GM18519 (cell line): ENCODE measurements at regions not wholly inside any gene's neighbourhood (a gene's known extent, or its start where the extent isn't known, plus 50 kb on each side); places are given as distances from the start of the nearest gene placed in this dataset.
"Not testable (repeated sequence)": the region's sequence is repeated elsewhere in the genome, so short reads cannot be mapped to it uniquely, and the experiment has no call there.

Experiments used
- ATAC-seq: cut with Tn5 transposase; IDR thresholded peaks from one replicate; pipeline ENCODE4 v1.9.1; 2021; ENCODE audit warnings: mild to moderate bottlenecking, moderate library complexity; ENCODE audit not compliant: unreplicated experiment, low FRiP score

DNA sequence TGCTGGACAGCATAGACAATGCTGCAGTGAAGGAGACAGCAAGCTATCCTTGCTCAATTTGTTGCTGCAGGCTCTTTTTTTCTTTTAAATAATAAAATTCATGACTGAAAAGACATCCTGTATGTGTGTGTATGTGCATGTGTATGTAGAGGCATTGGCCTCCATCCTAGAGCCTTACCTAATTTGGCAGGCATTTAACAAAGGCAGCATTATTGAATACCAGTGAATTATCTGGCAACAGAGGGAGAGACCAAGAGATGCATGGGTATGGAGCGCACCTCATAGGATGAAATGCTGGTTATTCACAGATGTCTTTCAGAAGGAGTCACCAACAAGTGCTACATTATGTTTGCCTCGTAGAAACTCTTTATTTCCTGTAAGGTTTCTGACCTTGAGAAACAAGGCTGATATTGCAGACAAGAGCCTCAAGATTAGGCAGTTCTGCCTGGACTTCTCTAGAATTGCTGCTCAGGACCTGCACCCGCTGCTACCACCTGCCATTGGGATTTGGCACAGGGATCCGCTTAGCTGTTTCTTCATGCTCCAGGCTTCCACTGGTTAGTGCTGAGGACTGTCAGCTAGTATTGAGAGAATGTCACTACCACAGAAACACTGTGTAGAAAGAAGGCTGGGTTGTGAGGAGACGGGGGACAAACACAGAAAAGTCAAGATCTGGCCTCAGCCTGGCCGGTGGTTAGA is 247.7 kb upstream of the RFX3 start:
- ATAC-seq, result no peak

DNA sequence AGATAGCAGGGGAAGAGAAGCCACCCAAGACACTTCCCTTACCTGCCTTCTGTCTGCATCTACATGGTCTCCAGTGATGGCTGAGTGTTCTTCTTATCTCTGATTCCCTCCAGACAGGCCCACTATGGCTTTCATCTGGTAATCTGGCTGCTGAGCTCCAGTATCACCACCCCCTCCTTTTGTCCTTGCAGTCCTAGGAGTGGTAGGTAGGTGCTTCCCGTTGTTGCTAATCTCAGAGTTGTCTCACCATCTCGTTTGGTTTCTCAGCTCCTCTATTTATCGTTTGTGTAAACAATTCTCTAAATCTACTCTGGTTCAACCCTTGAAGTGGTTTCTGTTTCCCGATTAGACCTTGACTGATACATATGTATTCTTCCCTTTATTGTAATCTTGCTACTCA is 243.8 kb upstream of the RFX3 start:
- no peak for ATAC-seq

DNA sequence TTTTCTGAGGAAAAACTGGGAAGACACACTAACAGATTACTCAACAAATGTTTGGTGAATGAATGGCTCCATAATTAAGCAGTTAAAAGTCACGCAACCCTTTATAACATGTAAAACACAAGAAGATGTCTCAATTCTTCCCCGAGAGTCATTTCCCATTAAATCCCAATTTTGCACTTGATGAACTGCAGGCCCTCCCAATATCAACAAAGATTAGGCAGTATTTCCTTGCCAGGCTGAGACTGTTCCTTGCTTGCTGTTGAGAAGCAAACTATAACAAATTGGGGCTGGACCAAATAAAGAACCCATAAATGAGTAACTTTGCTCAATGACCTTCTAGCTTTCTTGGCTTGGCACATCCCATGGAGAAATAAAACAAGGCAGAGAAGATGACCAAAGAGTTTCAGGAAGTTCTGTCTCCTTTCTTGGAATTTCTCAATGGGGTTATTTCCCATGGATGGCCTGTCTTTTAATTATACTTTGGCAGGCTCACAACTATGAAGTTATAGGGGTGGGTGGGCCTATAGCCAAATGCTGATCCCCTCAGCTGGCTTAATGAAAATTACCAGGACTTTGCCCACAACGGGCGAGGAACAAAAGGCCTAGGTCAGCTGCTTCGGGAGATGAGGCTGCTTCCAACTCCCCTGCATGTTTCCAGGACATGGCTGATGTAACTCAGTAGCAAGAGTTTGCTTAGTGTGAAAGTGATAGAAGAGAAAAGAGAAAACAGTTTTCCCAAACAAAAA is 243.1 kb upstream of the RFX3 start:
- ATAC-seq, result no peak

DNA sequence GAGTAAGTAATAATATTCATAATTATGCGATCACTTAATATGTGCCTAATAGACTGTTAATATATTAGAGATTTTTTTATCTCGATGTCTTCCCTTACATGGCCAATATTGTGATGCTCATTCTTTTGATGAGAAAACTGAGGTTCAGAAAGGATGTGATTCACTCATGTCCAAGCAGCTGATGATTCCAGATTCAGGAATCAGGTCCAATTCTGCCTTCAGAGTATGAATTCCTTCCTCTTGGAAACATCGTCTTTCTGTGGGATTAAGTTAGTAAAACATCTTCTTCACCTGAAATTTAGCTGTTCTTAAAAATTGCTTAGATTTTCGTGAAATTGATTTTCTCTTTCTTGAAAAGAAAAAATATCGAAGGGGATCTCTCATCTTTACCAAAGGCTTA is 242.5 kb upstream of the RFX3 start:
- ATAC-seq, result no peak

DNA sequence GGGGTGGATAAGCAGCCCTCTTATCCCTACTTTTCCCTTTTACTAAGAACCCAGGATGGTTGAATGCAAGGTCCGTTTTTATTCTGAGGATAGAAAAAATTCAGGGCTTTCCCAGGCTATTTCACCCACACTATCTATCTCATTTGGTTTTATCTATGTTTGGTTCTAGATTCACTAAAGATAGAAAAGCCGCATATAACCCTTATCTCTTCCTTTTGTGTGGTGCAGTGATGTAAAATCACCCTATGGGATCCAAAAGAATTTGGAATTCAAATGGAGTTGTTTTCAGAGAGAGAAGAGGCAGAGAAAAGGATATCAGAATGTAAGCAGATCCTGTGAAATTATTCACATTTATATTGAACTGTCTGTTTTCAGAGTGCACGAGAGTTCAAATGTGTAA is 236.3 kb upstream of the RFX3 start:
- no peak for ATAC-seq

DNA sequence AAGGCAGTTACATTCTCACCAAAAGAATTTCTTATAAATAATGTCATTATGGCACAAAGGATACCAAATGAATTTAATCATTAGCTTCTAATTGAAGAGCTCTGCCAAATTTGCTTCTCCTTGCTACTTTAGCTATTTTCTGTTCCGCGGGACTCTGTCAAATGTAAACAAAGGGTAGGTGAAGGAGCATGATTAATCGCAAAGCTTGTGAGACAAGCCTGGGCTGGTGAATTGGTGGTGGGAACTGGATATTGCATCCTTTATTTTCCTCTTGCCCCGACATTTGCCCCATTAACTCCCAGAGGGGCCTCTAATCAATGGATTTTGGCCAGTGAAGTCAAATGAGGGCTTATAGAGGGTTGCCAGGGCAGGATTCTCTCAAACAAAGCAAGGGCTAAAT is 234.2 kb upstream of the RFX3 start:
- ATAC-seq, result no peak

DNA sequence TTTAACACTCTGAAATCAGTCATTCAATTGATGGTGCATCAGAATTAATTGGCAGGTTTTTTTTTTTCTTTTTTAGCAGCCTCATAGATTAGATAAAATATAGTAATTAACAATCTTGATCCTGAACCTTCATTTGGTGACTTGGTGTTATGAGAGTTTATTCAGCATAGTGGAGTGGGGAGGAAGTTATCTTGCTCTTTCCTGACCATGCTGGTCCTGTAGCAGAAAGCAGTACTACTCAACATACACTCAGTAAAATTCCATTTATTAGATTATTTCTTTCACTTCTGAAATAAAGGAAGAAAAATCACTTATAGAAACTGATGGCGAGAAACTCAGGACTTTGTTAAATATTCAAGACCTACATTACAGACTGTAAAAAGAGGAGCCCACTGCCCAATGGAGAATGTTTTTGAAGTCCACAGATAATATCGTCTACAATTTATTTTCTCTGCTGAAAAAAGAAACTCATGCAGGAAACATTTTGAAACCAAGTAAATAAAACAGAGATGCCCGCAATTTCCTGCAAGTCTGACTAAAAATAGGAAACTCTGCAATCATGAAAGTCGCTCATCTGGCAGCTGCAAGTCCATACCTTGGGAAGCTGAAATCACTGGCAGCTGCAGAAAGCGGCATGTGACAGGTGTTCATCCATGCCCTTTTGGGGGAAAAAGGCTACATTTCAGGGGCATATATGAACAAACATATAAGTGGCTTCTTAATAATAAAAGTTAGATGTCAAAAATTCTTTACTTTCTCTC is 233.2 kb upstream of the RFX3 start:
- ATAC-seq, result no peak

DNA sequence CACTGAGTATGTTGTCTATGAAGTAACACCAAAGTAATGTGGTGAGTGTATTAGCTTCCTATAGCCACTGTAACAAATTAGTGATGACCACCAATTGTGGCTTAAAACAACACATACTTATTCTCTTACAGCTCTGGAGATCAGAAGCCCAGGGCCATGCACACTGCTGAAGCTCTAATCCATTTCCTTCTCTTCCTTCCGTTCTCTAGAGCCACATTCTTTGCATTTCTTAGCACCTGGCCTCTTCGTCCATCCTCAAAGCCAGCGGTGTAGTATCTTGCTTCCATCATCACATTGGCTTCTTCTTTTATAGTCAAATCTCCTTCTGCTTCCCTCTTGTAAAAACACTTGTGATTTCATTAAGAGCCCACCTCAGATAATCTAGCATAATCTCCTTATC is 230.3 kb upstream of the RFX3 start:
- ATAC-seq, result no peak

DNA sequence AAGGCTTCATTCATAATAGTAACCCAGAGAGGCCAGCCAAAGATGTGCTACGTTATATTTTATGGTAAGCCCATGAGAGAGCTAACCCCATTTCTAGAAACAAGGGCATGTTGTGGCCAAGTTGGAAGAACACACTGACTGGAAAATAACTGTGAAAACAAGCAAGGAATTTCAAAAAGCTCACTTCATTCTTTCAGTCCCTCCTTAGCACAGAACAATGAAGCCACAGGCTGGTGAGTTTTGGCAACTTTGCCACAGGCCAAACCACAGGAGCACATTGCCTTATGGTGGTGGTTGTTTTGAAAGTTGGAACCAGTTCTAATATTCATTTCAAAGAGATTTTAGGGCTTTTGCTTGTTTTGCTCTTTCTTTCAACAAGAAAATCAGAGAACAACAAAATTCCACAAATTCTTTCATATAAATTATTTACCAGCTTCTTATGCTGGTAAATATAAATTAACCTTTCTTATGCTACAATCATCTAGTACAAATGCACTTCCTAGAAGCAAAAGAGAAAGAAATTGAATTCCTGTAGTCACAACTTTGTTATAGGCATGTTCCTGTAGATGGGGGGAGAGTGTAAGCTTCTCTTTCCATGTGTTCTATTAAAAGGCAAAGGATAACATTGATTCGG is 225.4 kb upstream of the RFX3 start:
- ATAC-seq, result no peak

DNA sequence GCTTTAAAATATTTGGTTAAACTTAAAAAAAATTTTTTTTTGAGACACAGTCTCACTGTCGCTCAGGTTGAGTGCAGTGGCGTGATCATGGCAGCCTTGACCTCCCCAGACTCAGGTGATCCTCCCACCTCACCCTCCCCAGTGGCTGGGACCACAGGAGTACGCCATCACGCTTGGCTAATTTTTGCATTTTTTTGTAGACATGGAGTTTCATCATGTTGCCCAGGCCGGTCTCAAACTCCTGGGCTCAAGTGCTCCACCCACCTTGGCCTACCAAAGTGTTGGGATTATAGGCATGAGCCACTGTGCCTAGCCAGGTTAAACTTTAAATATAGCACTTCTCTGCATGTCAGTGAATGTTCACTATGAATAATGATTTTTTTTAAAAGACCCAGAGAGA is 224.5 kb upstream of the RFX3 start:
- ATAC-seq, result no peak

DNA sequence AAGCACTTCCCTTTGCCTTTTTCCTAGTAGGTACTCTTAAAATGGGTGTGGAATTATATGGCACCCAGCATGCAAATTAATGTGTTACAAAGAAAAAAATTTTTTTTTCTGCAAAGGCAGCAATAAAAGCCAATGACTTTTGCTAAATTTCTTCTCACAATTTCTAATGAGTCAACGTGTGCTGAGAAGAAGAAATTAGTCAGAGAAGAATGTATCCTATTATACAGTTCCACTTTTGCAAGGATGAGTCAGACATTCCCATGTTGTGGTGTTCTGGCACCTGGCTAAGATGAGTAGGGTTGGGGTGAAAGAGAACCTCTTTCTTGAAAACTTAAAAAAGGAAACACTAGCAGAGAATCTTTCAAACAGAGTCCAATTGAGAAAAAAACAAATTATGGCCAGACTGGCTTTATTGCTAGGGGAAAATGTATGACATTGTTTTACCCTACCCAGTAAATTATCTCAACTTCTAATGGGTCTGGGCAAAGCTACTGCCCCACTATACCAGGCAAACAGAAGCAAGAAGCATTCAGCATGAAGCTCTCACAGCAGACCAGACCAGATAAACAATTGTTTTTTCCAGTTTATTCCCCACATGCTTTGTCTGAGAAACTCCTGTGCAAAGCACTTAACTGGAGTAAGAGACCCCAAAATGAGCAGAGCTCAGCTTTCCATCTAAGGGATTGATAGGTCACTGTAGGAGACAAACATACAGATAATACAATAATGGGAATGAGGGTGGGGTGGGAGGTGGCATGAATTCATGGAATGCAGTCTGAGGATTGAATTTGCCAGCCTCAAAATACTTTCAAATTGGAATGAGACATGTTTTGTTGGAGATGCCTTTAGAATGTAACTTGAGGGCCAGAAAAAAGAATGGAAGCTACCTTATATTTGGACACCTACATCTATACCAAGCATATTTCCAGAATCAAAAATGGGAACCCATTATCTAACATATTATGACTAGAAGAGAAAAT is 220.8 kb upstream of the RFX3 start:
- ATAC-seq, result no peak

DNA sequence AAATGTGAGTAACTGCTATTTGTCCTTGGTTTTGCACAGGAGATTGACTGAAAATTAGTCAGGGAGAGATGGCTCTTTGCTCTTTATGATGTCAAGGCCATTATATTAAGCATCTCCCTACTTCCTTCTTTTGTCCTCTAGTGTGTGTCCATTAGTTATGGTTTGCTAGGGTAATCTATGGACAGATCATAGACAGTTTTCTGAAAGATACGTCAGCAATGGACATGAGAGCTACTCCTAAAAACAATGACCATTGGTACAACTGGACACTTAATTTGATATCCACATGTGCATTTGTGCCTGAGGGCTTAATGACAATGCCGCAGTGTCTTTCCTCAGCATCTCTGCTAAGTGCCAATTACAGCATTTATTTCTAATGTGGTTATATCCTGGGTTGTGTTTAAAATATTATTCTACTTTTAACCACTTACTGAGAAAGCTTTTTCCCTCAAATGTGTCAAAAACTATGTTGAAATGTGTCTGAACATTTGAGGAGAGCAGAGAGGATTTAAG is 218.2 kb upstream of the RFX3 start:
- ATAC-seq, result no peak

DNA sequence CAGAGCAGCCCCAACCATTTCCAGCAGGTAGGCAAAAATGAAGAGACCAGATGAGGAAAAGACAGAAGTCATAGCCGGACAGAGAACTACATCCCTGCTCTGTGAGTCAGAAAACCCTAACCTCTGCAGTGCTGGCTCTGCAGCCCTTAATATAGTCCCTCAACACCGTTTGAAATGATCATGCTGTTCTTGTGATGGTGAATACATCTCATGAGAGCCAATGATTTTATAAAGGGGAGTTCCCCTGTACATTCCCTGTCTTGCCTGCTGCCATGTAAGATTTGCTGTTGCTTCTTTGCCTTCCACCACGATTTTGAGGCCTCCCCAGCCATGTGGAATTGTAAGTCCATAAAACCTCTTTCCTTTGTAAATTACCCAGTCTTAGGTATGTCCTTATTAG is 216.8 kb upstream of the RFX3 start:
- no peak for ATAC-seq

DNA sequence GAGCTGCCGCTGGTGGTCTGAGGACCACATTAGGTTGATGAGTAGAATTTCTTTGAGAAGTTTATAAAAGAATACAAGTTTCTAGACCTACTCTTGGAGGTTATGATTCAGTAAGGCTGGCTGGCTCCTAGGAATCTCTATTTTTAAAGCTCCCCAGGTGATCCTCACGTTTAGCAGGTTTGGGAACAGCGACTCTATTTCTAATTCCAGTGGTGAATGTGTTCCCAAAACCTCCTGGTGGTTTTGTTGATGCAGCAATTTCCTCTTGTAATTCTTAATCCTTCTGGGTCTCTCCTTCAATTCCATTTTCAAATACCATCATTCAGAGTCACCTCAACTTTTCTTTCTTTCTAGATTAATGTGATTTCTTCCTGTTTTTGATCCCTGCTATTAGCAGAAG is 215.9 kb upstream of the RFX3 start:
- no peak for ATAC-seq

DNA sequence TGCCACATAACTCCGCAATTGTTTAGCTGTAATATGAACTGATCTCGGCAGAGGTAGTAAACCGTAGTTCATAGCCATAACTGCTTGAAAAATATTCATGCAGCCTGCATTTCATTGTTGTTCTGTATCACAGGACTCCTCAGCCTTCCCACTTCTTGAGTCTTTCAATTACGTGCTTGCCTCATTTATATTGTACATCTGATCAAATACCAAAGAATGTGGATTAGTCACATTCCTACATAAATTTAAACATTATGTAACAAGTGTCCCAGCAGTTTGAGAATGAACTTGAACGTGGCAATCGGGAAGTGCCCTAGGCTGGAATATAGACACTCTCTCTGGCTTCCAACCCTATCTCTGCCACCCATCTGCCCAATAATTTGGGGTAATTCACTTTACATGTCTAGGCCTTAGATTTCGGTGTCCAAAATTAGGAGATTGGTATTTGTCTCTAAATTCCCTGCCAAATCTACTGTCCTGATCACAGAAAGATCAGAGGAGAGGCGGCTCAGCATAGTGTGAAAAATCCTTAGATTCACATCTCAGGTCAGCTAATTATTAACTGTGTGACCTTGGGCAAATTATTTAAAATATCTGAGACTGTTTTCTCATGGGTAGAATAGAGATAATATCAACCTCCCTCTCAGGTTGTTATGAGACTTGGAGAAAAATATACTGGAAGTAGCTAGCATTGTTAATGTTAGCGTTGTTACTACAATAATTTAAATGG is 215.1 kb upstream of the RFX3 start:
- no peak for ATAC-seq

DNA sequence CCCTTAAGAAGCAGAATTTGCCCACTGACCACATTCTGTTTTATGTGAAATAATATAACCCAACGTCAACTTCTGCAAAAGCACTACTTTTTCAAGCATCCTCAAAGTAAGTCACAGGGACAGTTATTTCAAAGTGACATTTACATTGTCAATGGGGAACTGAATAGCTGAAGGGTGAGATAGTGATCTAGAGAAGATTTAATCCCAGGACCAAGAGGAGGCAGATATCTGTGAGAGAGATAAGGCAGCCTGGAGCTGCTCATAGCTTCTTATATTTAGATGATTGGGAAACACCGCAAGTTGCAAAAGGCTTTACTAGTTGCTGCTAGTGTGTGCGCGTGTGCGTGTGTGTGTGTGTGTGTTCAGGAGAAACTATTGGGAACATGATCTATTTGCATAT is 210.4 kb upstream of the RFX3 start:
- no peak for ATAC-seq

DNA sequence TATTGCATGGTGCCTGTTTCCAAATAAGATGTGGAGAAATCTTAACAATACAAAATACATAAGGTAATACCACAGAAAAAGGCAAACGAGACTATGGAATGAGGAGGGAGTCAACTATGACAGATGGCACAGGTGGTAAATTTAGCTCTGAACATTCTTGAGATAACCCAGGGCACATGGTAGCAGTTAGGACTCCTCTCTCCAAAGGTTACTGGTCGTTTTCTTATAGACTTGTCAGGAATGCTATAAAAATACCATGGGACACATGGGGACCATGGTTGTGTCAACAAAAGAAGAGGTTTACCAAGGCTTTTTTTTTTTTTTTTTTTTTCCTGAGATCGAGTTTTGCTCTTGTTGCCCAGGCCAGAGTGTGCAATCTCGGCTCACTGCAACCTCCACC is 209.4 kb upstream of the RFX3 start:
- ATAC-seq, result no peak

DNA sequence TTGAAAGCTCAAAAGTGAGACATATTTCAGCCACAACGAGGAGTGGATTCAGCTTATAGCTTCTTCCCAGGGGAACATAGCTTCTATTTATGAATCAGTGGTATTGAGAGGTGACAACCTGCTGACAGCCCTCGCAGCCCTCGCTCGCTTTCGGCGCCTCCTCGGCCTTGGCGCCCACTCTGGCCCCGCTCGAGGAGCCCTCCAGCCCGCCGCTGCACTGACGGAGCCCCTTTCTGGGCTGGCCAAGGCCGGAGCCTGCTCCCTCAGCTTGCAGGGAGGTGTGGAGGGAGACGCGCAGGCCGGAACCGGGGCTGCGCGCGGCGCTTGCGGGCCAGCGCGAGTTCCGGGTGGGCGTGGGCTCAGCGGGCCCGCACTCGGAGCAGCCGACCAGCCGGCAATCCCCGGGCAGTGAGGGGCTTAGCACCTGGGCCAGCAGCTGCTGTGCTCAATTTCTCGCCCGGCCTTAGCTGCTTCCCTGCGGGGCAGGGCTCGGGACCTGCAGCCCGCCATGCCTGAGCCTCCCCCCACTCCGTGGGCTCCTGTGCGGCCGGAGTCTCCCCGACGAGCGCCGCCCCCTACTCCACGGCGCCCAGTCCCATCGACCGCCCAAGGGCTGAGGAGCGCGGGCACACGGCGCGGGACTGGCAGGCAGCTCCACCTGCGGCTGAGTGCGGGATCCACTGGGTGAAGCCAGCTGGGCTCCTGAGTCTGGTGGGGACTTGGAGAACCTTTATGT is 207.9 kb upstream of the RFX3 start:
- ATAC-seq, result not testable (repeated sequence)

DNA sequence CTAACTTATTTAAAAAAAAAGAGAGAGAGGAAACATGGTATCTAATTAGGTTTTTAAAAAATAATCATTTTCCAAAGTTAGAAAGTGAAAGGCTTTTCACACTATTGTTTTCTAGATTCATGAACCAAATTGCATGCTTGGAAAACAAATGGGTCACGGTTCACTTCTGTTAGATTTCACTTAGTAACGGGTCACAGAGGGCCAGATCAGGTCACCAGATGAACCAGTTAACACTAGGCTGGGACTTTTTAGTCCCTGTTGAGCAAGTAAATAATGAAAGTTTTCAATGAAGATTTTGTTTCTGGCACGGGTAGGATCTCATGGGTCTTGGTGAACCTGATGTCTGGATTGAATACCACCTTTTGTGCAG is 207.2 kb upstream of the RFX3 start:
- ATAC-seq, result no peak
